DND-41 (cell line): ENCODE measurements at regions not wholly inside any gene's neighbourhood (a gene's known extent, or its start where the extent isn't known, plus 50 kb on each side); places are given as distances from the start of the nearest gene placed in this dataset.
"Not testable (repeated sequence)": the region's sequence is repeated elsewhere in the genome, so short reads cannot be mapped to it uniquely, and the experiment has no call there.

Experiments used
- ATAC-seq: fragments of 200-7000 bp; cut with Tn5 transposase; 3 replicates; pipeline ENCODE4 v1.9.1; 2021; ENCODE audit warnings: low read depth; ENCODE audit not compliant: insufficient read depth
- DNase-seq: peaks from one replicate; pipeline ENCODE4 v3.0.0-alpha.2; 2020
- H2AFZ ChIP-seq: 2 replicates; pipeline ENCODE4 v1.6.0; 2012; ENCODE audit warnings: low read depth, low read length
- H3K27ac ChIP-seq: 2 replicates; pipeline ENCODE4 v1.5.1; 2012; ENCODE audit warnings: low read length, inconsistent platforms
- H3K27me3 ChIP-seq: fragments of 200-600 bp; sonication (generic); 2 replicates; pipeline ENCODE4 v1.6.0; 2012; ENCODE audit warnings: low read length, mild to moderate bottlenecking, inconsistent platforms; ENCODE audit not compliant: insufficient read depth, poor library complexity
- H3K36me3 ChIP-seq: 2 replicates; pipeline ENCODE4 v1.5.1; 2012; ENCODE audit warnings: low read length, inconsistent platforms; ENCODE audit not compliant: insufficient read depth
- H3K4me1 ChIP-seq: 2 replicates; pipeline ENCODE4 v1.5.1; 2012; ENCODE audit warnings: mild to moderate bottlenecking, low read length; ENCODE audit not compliant: insufficient read depth
- H3K4me2 ChIP-seq: 2 replicates; pipeline ENCODE4 v1.6.0; 2012; ENCODE audit warnings: mild to moderate bottlenecking, moderate library complexity, low read length, inconsistent platforms; ENCODE audit not compliant: insufficient read depth
- H3K4me3 ChIP-seq, 2 experiments: fragments of 200-600 bp in 1 of 2; shearing (Covaris generic) in 1 of 2; 2 replicates each; pipeline ENCODE4 v1.5.1; 2012 to 2016; ENCODE audit warnings: inconsistent platforms in 2 of 2, low read length in 2 of 2, mild to moderate bottlenecking in 2 of 2, low read depth in 1 of 2, moderate library complexity in 1 of 2
- H3K79me2 ChIP-seq: 2 replicates; pipeline ENCODE4 v1.6.0; 2012; ENCODE audit warnings: low read length, inconsistent platforms; ENCODE audit not compliant: insufficient read depth
- H3K9ac ChIP-seq: 2 replicates; pipeline ENCODE4 v1.6.0; 2012; ENCODE audit warnings: low read depth, mild to moderate bottlenecking, inconsistent platforms, low read length, moderate library complexity
- H3K9me3 ChIP-seq: 2 replicates; pipeline ENCODE4 v1.5.1; 2012; ENCODE audit warnings: low read length, moderate library complexity, mild to moderate bottlenecking, inconsistent platforms; ENCODE audit not compliant: insufficient read depth, severe bottlenecking
- H4K20me1 ChIP-seq: 2 replicates; pipeline ENCODE4 v1.6.0; 2012; ENCODE audit warnings: low read length; ENCODE audit not compliant: insufficient read depth
- CTCF ChIP-seq: IDR thresholded peaks from 2 replicates; pipeline ENCODE4 v1.5.1; 2012; ENCODE audit warnings: borderline replicate concordance, low read length, moderate library complexity, mild to moderate bottlenecking; ENCODE audit not compliant: poor library complexity, severe bottlenecking; ENCODE audit errors: extremely low read depth
- EZH2 ChIP-seq: IDR thresholded peaks from 3 replicates; pipeline ENCODE4 v1.6.1; 2012; ENCODE audit warnings: borderline replicate concordance, low read depth, mild to moderate bottlenecking, moderate library complexity, low read length, inconsistent platforms; ENCODE audit not compliant: severe bottlenecking

- Histone ChIP-seq H3K9me3 (no peaks in the 10 kb centered on the region), H2AFZ (no peak overlapping the region), H3K27ac (no peak overlapping the region), H3K27me3 (no peaks in the 10 kb centered on the region), H3K9ac (no peak overlapping the region), H3K4me3 (no peak overlapping the region), H3K79me2 (no peaks in the 10 kb centered on the region), H3K36me3 (no peaks in the 10 kb centered on the region), H3K4me1 (no peaks in the 10 kb centered on the region), H4K20me1 (no peaks in the 10 kb centered on the region), H3K4me2 (no peak overlapping the region)
- no peak for DNase-seq
- no peak for TF ChIP-seq EZH2
- no peak for TF ChIP-seq CTCF
- no peak for ATAC-seq
Observed at GRCh38 chr3:110620118-110620517, 451.5 kb upstream of the NECTIN3 start.

GRCh38 chr3:110623571-110623970, 448.0 kb upstream of the NECTIN3 start:
- peaks cover 27% of the 10 kb centered on the region for H3K4me1 ChIP-seq
- H3K9me3 ChIP-seq = no peaks in the 10 kb centered on the region
- no peak overlapping the region for H2AFZ ChIP-seq
- no peak for TF ChIP-seq CTCF
- TF ChIP-seq EZH2 = no peak
- no peaks in the 10 kb centered on the region for H4K20me1 ChIP-seq
- no peaks in the 10 kb centered on the region for H3K79me2 ChIP-seq
- no peak overlapping the region for H3K4me3 ChIP-seq
- no peak overlapping the region for H3K27ac ChIP-seq
- H3K36me3 ChIP-seq = no peaks in the 10 kb centered on the region
- H3K9ac ChIP-seq = no peak overlapping the region
- no peaks in the 10 kb centered on the region for H3K27me3 ChIP-seq
- no peak overlapping the region for H3K4me2 ChIP-seq
- DNase-seq (no peak), ATAC-seq (no peak)

- Histone ChIP-seq H3K9me3 (no peaks in the 10 kb centered on the region), H3K79me2 (no peaks in the 10 kb centered on the region), H3K27ac (no peak overlapping the region), H4K20me1 (no peaks in the 10 kb centered on the region), H3K4me2 (no peak overlapping the region), H3K4me1 (peaks cover 34% of the 10 kb centered on the region), H3K36me3 (no peaks in the 10 kb centered on the region), H3K27me3 (no peaks in the 10 kb centered on the region), H3K4me3 (no peak overlapping the region), H3K9ac (no peak overlapping the region), H2AFZ (no peak overlapping the region)
- DNase-seq (no peak), ATAC-seq (no peak)
- TF ChIP-seq CTCF (no peak), EZH2 (no peak)
Observed at GRCh38 chr3:110624576-110624975, 447.0 kb upstream of the NECTIN3 start.

GRCh38 chr3:110625201-110625747, 446.3 kb upstream of the NECTIN3 start:
- no peaks in the 10 kb centered on the region for H3K9me3 ChIP-seq
- no peaks in the 10 kb centered on the region for H3K36me3 ChIP-seq
- H3K9ac ChIP-seq = no peak overlapping the region
- no peaks in the 10 kb centered on the region for H3K79me2 ChIP-seq
- no peaks in the 10 kb centered on the region for H3K27me3 ChIP-seq
- ATAC-seq (no peak), DNase-seq (no peak)
- H4K20me1 ChIP-seq = no peaks in the 10 kb centered on the region
- no peak overlapping the region for H3K4me2 ChIP-seq
- H3K4me3 ChIP-seq = no peak overlapping the region
- no peak overlapping the region for H3K27ac ChIP-seq
- H2AFZ ChIP-seq = no peak overlapping the region
- TF ChIP-seq EZH2 (no peak), CTCF (no peak)
- H3K4me1 ChIP-seq = peaks cover 34% of the 10 kb centered on the region

- H2AFZ ChIP-seq = peak overlapping the region; percentile 72
- H3K27me3 ChIP-seq, H4K20me1 ChIP-seq, H3K36me3 ChIP-seq, H3K79me2 ChIP-seq, H3K9me3 ChIP-seq: not testable (repeated sequence)
- peak overlapping the region; percentile 36 for H3K9ac ChIP-seq
- H3K4me2 ChIP-seq = peak overlapping the region; percentile 55
- DNase-seq (peak; percentile 86), ATAC-seq (peak; percentile 93)
- peak overlapping the region; percentile 78 for H3K27ac ChIP-seq
- peak overlapping the region in 1 of 2 experiments; percentile 47; a peak in 2 of 4 replicates for H3K4me3 ChIP-seq
- H3K4me1 ChIP-seq = peaks cover 34% of the 10 kb centered on the region
Observed at GRCh38 chr3:110626652-110627111, 444.9 kb upstream of the NECTIN3 start.
